ENCODE measurements at regions not wholly inside any gene's neighbourhood (a gene's known extent, or its start where the extent isn't known, plus 50 kb on each side); places are given as distances from the start of the nearest gene placed in this dataset.
"Not testable (repeated sequence)": the region's sequence is repeated elsewhere in the genome, so short reads cannot be mapped to it uniquely, and the experiment has no call there.

- ATAC-seq (no peak), DNase-seq (no peak)
Measured at GRCh38 chr20:28562510-28562898, 2695.0 kb upstream of the DEFB115 start.

DNA sequence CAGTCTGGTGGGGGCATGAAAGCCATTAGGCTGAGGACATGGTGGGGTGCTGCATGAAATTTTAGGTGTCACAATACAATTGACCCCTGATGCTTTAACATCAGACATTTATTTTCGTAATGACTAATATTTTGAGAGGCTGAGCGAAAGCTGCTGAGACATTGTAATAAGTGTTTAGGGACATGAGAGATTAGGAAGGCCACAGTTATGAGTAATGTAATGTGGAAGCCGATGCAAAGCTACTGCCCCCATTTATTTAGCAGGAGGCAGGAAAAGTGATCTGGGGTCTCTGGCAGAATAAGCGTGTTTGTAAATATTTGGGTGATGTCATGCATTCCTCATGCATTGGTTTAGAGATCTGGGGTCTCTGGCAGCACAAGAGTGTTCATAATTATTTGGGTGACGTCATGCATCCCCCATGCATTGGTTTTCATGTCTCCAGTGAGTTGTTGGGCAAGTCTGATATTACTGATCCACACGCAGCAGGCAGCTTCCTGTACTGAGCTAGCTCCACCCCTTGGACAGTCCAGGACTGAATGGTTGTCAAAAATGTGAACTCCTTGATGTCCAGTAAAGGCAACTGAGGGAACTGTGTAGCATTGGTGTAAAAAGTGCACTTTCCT lies 2694.5 kb upstream of the DEFB115 start:
- ATAC-seq, DNase-seq: not testable (repeated sequence)

GRCh38 chr20:28564024-28564423 lies 2693.4 kb upstream of the DEFB115 start:
- not testable (repeated sequence) for DNase-seq, ATAC-seq

DNA sequence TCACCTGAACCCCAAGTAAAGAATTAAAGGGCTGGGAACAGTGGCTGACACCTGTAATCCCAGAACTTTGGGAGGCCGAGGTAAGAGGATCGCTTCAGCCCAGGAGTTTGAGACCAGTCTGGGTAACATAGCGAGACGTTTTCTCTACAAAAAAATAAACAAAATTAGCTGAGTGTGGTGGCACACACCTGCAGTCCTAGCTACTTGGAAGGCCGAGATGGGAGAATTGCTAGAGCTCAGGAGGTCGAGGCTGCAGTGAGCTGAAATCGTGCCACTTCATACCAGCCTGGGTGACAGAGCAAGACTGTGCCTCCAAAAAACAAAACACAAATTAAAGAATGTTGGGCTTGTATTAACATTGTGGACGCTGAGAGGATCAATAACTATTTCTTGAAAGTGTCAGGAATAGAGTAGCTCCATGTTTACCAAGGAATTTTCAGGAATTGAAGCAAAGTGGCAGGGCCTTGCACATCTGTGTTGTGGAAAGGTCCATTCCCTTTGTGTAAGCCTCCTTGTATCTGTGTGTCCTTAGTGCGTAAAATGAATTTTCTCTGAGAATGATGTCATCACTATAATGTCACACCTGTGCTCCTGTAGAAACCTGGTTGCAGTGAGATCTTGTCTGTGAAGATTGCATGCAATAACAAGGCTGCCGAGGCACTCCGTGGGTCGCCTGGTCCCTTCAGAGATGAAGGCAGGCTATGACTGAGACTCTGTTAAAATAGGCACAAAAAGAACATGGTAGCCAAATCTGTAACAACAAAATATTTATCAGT lies 2692.6 kb upstream of the DEFB115 start:
- not testable (repeated sequence) for DNase-seq, ATAC-seq

- DNase-seq, ATAC-seq: not testable (repeated sequence)
Measured at GRCh38 chr20:28575991-28576390, 2681.5 kb upstream of the DEFB115 start.

GRCh38 chr20:28591680-28592079 lies 2665.8 kb upstream of the DEFB115 start:
- DNase-seq, ATAC-seq: not testable (repeated sequence)

DNA sequence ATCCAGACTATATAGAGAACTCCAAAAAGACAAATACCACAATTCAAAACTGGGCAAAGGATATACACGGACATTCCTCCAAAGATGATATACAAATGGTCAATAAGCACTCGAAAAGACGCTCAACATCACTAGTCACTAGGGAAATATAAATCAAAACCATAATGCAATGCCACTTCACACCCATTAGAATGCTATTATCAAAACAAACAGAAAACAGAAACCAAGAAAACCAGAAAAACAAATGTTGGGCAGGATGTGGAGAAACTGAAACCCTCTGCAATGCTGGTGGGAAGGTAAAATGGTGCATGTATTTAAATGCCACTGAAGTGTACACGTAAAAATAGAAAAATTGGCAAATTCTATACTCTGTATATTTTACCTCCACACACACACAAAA lies 2664.1 kb upstream of the DEFB115 start:
- ATAC-seq, DNase-seq: not testable (repeated sequence)

GRCh38 chr20:28594476-28594875 lies 2663.0 kb upstream of the DEFB115 start:
- not testable (repeated sequence) for ATAC-seq

GRCh38 chr20:28602006-28602402 lies 2655.5 kb upstream of the DEFB115 start:
- not testable (repeated sequence) for DNase-seq, ATAC-seq

More at GRCh38 chr20:28594476-28594875, 2663.0 kb upstream of the DEFB115 start:
- not testable (repeated sequence) for DNase-seq

DNA sequence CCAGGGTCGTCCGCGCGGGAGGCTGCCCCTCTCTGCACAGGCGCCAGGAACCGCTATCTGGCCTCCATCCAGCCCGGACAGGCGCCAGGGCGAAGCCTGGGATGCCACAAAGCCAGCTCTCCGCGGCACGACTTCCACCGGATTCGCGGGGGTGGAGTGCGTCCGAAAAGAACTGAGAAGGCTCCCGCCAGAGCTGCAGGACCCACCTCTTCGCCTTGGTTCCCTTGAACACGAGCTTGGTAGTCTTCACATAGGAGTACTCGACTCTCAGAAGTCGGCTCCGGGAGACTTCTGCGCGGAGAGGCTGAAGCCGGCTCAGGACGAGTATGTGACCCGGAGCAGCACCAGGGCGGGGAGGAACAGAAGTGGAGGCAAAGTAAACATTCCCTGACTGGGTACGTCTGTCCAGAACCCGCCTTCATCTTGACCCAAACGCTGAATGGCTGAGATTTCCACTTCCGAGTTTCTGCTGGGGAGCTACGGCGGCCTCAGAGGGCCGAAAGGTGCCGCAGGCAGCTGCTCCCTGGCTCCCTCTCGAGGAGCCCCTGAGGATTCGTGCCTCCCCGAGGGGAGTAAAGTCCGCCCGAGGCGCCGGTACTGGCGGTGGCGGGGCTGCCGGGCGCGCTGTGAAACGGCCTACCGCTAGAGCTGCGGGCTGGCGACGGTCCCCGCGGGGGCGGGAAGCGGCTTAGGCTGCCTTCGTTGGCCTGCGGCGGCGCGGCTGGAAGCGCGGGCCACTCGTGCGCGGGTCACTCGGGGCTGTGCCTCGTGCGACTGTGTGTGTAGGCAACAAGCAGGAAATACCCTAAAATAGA lies 2654.9 kb upstream of the DEFB115 start:
- ATAC-seq (peak; percentile 99), DNase-seq (peak; percentile 74)

- ATAC-seq: not testable (repeated sequence)
Measured at GRCh38 chr20:28603218-28603577, 2654.3 kb upstream of the DEFB115 start.

DNA sequence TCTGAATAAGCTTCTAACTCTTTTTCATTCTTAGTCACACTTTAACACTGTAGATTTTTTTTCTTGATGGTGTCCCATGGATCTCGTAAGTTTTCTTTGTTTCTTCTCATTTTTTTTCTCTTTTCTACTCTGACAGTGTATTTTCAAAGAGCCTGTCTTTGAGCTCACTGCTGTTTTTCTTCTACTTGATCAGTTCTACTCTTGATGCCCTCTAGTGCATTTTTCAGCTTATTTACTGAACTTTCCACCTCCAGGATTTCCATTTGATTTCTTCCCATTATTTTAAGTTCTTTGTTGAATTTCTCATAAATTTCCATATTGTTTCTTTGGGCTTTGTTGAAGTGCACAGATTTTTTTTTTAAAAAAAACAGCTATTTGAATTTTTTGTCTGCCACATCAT lies 2641.1 kb upstream of the DEFB115 start:
- ATAC-seq: no peak
- no peak for DNase-seq

More at GRCh38 chr20:28603218-28603577, 2654.3 kb upstream of the DEFB115 start:
- DNase-seq: not testable (repeated sequence)

- ATAC-seq, DNase-seq: not testable (repeated sequence)
Measured at GRCh38 chr20:28619956-28620651, 2637.4 kb upstream of the DEFB115 start.

DNA sequence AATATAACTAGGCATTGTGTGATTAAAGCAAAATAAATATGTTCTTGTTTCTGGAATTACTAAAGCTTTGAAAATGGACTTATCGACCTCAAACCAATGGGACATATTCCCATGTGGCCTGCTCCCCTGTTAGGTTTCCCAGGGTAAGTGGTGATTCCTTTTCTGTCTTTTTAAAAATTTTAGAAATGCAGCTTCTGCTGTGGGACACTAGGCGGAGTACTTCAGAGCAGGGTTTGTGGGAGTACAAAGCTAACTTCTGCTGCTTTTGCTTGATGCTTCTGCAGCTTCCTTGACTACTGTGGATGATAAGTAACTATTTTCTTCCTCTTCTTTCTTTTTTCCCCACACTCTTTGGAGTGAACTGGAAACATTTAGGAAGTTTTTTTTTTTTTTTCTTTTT lies 2632.4 kb upstream of the DEFB115 start:
- not testable (repeated sequence) for ATAC-seq, DNase-seq

DNA sequence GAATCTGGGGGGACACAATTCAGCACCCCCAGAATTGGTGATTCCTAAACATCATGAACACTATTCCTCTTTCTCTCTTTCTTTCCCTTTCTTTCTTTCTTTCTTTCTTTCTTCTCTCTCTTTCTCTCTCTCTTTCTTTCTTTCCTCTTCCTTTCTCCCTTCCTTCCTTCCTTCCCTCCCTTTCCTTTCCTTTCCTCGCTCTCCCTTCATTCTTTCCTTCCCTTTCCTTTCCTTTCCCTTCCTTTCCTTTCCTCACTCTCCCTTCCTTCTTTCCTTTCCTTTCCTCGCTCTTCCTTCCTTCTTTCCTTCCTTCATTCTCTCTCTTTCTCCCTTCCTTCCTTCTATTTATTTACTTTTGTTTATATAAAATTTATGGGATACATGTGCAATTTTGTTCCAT lies 2616.6 kb upstream of the DEFB115 start:
- not testable (repeated sequence) for DNase-seq, ATAC-seq

Data from stimulated activated naive CD8-positive, alpha-beta T cell treated with anti-CD3 and anti-CD28 coated beads, Interleukin-15, Interleukin-2, amounts not matched to agents 100 U/mL and 50 U/mL, for 24 hours (primary cell).